ENCODE measurements at regions not wholly inside any gene's neighbourhood (a gene's known extent, or its start where the extent isn't known, plus 50 kb on each side); places are given as distances from the start of the nearest gene placed in this dataset.

DNA sequence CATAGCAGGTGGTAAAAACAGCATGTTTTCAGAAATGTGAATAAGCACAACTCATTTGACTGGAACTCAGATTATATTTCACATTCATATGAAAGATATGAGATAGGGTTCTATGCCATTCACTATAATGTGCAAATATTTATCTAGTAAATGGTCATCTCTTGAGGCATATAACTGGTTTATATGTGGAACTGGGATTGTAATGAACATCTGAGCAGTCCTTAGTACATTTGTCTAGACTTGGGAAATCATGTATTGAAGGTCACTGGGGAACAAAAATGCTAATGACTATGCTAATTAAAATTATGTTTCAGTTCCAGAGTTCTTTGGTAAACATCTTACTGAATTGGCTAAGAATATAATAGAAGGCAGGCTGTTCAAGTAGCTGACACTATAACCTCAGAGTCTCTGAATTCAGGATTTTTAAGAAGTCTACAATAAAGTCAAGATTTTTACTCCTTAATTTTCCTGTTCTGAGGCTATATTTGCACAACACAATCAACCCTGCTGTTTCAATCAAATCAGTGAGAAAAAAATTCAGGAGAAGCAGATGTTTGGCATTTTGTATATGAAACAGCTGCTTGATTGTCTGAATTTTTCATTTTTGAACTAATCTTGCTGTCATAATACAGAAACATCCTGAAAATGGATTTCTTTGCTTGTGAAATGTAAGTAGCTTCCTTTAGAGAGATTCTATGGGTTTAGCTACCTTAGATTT is 244.8 kb upstream of the RGS18 start:
- DNase-seq = no peak
- intact Hi-C loops (cut with DNase I) = no loop called here
- TF ChIP-seq, protein P1, sequence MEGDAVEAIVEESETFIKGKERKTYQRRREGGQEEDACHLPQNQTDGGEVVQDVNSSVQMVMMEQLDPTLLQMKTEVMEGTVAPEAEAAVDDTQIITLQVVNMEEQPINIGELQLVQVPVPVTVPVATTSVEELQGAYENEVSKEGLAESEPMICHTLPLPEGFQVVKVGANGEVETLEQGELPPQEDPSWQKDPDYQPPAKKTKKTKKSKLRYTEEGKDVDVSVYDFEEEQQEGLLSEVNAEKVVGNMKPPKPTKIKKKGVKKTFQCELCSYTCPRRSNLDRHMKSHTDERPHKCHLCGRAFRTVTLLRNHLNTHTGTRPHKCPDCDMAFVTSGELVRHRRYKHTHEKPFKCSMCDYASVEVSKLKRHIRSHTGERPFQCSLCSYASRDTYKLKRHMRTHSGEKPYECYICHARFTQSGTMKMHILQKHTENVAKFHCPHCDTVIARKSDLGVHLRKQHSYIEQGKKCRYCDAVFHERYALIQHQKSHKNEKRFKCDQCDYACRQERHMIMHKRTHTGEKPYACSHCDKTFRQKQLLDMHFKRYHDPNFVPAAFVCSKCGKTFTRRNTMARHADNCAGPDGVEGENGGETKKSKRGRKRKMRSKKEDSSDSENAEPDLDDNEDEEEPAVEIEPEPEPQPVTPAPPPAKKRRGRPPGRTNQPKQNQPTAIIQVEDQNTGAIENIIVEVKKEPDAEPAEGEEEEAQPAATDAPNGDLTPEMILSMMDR (IDR thresholded peaks at IDR 0.05) = no peak

GRCh38 chr1:191929383-191929782 is 228.9 kb upstream of the RGS18 start:
- Histone ChIP-seq H3K4me3 (no peak overlapping the region), H3K27ac (no peak overlapping the region), H3K36me3 (no peaks in the 10 kb centered on the region), H3K27me3 (no peaks in the 10 kb centered on the region), H3K9me3 (no peaks in the 10 kb centered on the region), H3K4me1 (no peaks in the 10 kb centered on the region)
- TF ChIP-seq, protein P1 (IDR thresholded peaks at IDR 0.05) = no peak
- intact Hi-C loops (cut with DNase I) = no loop called here
- no peak for ATAC-seq
- peak; percentile 32 for DNase-seq

More for the DNA sequence above, 244.8 kb upstream of the RGS18 start:
- no peak overlapping the region for H3K27ac ChIP-seq
- H3K27me3 ChIP-seq = no peaks in the 10 kb centered on the region
- H3K4me3 ChIP-seq = no peak overlapping the region
- no peaks in the 10 kb centered on the region for H3K36me3 ChIP-seq
- H3K4me1 ChIP-seq = no peaks in the 10 kb centered on the region
- no peak for ATAC-seq
- no peaks in the 10 kb centered on the region for H3K9me3 ChIP-seq

GRCh38 chr1:191943684-191944083 is 214.6 kb upstream of the RGS18 start:
- intact Hi-C loops (cut with DNase I) = no loop called here
- Histone ChIP-seq H3K9me3 (no peaks in the 10 kb centered on the region), H3K4me1 (no peaks in the 10 kb centered on the region), H3K4me3 (no peak overlapping the region), H3K36me3 (no peaks in the 10 kb centered on the region), H3K27ac (no peak overlapping the region), H3K27me3 (no peaks in the 10 kb centered on the region)
- ATAC-seq (no peak), DNase-seq (no peak)
- TF ChIP-seq, protein P1 (IDR thresholded peaks at IDR 0.05) = no peak

DNA sequence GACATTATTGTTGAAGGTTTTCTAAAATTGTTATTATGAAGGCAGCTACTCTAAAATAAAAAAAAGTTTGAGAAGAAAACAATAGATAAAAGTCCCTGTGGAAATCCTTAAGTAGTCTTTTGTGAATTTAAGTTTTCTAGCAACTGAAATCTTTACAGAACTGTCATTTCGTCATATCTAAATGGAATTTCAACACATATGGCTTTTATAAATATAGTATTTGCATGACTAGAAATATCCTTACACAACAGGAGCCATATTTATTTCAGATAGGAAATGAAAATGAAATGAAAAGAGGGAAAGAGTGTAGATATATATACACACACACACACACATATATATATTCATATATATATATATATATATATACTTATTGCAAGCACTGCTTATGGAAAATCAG is 204.7 kb upstream of the RGS18 start:
- no peak overlapping the region for H3K27ac ChIP-seq
- H3K36me3 ChIP-seq = no peaks in the 10 kb centered on the region
- H3K27me3 ChIP-seq = no peaks in the 10 kb centered on the region
- intact Hi-C loops (cut with DNase I) = no loop called here
- H3K4me1 ChIP-seq = no peaks in the 10 kb centered on the region
- no peaks in the 10 kb centered on the region for H3K9me3 ChIP-seq
- ATAC-seq = no peak
- no peak for DNase-seq
- TF ChIP-seq, protein P1 (IDR thresholded peaks at IDR 0.05) = no peak
- no peak overlapping the region for H3K4me3 ChIP-seq

GRCh38 chr1:191959856-191960255 is 198.4 kb upstream of the RGS18 start:
- H3K9me3 ChIP-seq = no peaks in the 10 kb centered on the region
- TF ChIP-seq, protein P1 (IDR thresholded peaks at IDR 0.05) = no peak
- H3K27ac ChIP-seq = no peak overlapping the region
- no peaks in the 10 kb centered on the region for H3K4me1 ChIP-seq
- H3K27me3 ChIP-seq = no peaks in the 10 kb centered on the region
- DNase-seq (no peak), ATAC-seq (no peak)
- no peak overlapping the region for H3K4me3 ChIP-seq
- H3K36me3 ChIP-seq = no peaks in the 10 kb centered on the region
- intact Hi-C loops (cut with DNase I) = no loop called here

- TF ChIP-seq, protein P1 (IDR thresholded peaks at IDR 0.05) = no peak
- intact Hi-C loops (cut with DNase I) = no loop called here
- ATAC-seq (no peak), DNase-seq (no peak)
- Histone ChIP-seq H3K36me3 (no peaks in the 10 kb centered on the region), H3K27me3 (no peaks in the 10 kb centered on the region), H3K27ac (no peak overlapping the region), H3K4me1 (no peaks in the 10 kb centered on the region), H3K9me3 (no peaks in the 10 kb centered on the region), H3K4me3 (no peak overlapping the region)
These were observed 195.0 kb upstream of the RGS18 start for GRCh38 chr1:191963286-191963685.
